GM21786 (cell line): ENCODE measurements at regions not wholly inside any gene's neighbourhood (a gene's known extent, or its start where the extent isn't known, plus 50 kb on each side); places are given as distances from the start of the nearest gene placed in this dataset.

Source experiments
- ATAC-seq: cut with Tn5 transposase; IDR thresholded peaks from one replicate; pipeline ENCODE4 v1.9.1; 2021; ENCODE audit not compliant: unreplicated experiment

DNA sequence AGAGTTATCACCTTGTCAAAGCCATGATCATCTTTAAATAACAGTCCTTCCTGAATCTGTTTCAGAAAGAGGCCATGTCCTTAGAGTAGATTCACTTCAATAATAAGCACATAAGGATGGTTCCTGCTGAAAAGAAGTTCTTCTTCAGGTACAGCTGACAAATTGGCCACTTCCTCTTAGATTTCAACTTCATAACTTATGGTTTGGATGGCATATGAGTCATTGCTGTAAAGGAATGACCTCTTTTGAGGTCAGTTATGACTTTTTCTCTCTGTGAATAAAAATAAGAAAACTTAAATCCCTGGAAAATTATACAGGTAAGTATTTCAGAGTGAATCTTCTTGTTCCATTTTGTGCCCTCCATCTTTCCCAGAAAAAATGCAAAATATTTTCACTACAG lies 555.3 kb upstream of the ZNF462 start:
- ATAC-seq = peak; percentile 44

DNA sequence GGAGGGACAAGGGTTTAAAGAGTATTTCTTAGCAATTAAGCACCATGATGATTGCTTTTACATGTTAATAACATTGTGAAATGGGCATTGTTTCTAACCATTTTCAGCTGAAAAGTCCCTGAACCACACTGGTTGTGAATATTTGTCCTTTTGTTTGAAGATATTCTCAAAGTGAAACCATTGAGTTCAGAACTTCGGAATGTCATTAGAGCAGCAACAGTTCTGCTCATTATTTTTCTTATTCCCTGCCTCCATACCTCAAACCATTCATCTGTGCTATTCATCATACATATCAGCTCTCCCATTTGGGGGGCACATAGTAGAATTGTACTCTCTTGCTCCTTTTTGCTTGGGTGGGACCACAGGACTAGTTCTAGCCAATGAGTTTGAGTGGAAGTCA lies 553.0 kb upstream of the ZNF462 start:
- no peak for ATAC-seq

DNA sequence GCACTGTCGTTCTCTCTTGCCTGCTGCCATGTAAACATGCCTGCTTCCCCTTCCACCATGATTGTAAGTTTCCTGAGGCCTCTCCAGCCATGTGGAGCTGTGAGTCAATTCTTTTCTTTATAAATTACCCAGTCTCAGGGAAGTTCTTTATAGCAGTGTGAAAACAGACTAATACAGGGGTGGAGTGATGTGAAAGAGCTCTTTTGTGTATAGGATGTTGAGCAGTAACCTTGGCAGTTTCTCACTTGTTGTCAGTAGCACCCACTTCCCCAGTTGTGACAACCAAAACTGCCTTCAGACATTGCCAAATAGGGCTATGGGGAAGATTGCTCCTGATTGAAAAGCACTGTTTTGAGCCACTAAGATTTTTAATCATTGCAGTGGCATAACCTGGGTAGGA lies 552.2 kb upstream of the ZNF462 start:
- no peak for ATAC-seq

DNA sequence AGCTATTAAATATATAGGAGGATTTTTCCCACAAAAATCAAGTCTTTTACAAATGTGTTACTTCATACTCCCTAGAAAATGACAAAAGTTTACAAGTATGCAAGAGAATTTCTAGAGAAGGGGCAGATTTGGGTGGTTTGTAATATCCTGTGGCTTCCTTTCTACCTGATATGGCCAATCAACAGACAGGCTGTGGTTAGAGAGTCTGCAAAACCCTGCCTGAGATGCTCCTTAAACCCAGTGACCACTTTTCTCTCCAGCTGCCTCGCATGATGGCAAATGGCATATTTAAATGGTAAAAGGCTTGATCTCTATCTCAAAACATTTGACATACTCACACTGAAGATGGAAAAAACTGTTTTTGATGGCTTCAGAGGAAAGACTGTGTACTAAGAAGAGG lies 550.1 kb upstream of the ZNF462 start:
- ATAC-seq = no peak

DNA sequence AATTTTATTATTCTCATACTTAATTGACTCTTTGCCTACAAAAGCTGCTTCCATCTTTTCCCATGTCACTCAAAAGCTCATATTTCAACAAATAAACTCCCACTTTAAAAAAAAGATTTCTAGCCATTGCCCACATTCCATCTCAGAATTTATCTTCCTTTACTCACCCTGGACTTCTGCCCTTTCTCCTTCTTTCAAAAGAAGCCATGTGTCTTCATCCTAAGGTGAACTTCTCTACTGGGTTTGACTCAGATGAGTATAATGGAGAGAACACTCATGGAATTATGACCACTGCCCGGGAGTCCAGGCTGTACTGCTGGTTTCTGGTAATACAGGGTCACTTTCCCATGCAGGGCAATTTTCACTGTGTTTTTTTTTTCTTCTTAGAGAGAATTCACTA lies 548.5 kb upstream of the ZNF462 start:
- ATAC-seq = no peak

DNA sequence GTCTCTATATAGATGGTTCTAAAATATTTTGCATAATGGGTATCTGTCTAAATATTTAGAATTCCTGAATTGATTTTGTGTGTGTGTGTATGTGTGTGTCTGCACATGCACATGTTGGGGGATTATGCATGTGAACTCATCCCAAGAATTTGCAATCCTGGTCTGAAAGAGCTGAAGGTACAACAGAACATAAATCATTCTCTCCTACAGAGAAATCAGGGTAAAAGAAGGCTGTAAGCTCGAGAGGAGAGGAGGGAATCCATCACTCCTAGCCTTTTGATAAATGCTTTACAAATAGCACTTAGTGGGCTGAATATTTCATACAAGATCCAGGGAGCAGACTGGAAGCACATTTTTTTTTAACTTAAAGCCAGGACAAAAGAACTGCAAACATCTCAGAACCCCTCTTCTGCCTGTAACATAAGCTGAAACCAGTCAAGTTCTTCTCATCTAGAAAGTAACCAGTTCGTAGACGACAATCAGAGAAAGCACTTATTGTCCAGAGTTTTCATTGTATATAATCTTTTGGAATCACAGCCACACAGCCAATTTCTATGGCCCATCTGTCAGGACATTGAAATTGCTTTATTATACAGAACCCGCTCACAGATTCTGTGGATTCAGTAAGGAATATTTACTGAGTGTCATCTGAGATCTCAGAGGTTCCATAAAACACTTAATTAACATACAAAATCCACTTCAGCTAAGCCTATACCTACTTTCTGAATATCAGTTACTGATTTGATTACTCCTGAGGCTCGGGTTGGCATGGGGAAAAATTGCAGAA lies 541.4 kb upstream of the ZNF462 start:
- ATAC-seq = no peak

DNA sequence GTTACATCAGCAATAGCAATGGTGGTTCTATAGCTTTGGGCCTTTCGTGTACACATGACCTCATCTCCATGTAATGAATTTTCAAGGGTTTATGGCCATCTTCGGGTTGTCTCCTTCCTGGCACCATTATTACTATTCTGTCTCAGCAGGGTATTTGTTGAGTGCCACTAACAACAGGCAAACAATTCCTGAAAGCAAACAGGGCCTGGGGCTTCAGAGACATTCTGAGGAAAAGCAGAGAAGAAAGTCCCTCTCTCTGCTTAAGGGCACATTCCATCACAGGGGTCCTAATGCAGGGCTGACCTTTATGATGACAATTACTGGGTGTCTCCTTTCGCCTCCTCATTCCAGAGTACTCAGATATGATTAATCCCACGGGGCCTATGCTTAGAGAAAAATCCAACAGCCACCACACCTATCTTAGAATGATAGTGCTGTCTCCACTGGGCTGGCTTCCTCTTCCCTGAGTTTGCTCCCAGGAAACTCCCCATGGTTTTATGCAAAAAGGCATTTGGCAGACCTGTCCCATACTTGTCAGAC lies 540.2 kb upstream of the ZNF462 start:
- ATAC-seq = no peak

DNA sequence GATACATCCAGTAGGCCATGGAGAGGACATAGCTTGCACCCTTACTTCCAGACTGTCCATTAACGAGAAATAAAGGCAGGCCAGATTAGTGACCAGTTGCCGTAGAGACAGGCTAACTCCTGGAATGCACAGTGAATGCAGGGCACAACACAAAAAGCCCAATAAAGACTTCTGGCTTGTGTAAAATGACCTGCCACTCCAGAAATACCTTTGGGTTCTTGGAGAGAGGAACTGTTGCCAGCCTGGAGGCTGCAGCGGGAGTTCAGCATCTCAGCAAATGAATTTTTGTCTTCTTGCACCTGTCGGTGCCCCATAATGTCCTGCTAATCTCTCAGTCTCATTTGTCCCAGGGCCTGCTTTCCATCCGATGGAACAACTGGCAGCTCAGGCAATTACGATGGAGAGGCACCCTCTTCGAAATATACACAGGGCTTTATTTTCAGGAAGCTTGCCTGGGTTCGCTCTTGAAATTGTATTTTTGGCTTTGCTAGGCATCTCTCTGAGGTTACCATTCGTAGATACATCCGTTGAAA lies 538.8 kb upstream of the ZNF462 start:
- no peak for ATAC-seq

DNA sequence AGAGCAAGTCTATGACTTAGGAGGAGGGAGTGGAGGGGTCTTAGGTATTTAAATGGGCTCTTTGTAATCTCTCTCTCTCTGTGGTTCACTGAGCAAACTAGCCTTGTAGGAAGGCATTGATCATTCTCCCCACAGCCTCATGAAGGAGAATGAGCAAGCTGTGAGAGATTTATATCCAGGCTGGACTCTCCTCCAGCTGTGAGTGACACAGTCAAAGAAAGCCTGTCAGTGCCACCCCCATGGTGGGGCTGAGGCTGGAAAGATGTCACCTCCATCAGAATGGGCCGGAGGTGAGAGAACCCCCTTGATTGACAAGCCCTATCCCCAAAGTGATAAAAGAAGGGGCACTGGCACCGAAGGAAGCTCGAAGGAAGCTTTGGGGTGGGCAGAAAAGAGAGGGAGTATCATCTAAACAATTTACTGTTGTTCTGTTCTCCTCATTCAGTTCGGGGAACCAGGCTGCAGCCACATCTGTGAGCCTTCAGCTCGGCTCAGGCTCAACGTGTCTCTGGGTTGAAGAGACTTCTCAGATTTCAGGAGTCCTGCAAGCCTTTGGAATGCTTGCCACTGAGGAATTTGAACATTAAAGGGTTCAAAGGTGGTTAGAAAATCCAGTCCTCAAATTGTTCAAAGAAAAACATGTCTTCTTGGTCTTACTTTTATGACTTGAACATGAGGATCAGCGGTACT lies 538.2 kb upstream of the ZNF462 start:
- ATAC-seq = no peak

DNA sequence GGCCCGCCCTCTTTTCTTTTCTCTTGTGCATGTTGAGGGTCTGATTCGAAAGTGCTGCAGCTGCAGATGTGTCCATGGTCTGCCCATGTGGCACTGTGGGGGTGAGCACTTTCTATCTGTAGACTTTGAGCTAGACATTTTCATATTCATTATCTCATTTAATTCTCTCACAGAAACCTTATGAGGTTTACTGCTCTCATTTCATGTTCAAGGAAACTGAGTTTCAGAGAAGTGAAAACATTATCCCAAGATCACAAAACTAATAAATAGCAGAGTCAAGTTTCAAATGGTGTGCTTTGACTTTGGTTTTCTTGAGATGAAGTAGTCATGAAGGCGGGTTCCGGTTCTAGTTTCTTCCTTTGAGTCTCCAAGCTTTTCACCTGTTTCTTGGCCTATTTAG lies 536.5 kb upstream of the ZNF462 start:
- no peak for ATAC-seq

DNA sequence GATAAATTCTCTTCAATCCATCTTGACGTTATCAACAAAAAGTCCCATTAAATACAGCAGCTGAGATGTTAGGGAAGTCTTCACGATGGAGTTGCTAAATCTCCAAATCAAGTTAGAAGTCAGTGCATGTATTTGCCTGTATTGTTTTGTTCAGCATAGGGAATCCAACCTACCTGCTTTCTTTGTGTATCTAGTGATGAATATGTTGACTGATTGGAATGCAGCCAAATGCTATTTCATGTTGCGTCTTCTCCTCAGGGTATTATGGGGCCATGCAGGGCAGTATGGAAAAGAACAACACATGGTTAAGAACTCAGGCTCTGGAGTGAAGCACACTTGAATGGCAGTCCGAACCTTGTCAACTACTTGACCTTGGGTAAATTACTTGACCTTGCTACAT lies 529.5 kb upstream of the ZNF462 start:
- no peak for ATAC-seq

DNA sequence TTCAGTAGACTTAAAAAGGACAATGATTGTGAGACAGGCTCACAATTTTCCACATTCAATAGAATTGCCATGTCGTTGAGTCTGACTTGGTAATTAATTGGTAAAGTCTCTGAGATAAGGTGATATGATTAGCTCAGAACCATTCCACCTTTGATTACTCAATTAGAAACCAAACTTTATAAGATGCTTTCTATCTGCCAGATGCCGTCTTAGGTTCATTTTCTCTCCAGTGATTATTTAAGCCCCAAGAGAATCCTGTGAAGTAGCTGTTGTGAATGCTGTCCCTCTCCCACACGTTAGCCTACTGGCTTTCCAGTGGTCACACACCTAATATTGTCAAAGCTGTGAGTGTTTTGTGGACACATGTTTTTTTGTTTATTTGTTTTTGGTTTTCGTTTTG lies 528.9 kb upstream of the ZNF462 start:
- no peak for ATAC-seq

DNA sequence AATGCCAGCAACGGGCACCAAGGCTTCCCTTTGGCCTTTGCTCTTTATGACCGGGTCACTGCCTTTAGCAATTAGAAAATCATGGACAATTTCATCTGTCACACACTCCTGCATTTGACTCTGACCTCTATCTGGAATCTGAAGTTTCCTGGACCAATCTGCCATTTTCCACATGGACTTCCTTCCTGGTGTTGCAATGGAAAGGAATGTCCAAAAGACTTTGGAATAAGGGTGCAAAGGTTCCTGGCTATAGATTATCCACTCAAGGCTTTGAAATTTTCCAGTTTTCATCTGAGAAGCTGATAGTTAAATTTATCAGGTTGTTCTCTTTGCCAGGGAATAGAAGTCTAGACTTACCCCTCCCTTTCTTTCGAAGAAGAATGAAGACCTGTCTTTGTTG lies 523.1 kb upstream of the ZNF462 start:
- ATAC-seq = no peak

DNA sequence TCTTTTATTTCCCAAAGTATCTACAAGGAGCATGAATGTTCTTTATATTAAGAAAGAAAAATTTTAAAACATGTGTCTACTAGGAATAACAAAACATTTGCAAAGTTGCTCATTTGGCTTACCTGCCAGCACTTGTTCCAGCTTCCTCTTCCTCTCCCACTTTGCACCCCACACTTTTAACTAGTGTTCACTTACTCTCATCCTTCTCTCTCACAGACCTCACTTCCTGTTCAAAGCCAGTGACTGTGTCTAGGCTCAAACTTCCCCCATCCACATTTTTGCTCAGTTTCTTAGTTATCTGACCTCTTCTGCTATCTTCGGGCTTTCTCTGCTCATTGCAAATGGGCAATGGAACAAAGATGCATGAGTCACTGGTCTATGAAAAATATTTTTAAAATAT lies 512.2 kb upstream of the ZNF462 start:
- no peak for ATAC-seq

DNA sequence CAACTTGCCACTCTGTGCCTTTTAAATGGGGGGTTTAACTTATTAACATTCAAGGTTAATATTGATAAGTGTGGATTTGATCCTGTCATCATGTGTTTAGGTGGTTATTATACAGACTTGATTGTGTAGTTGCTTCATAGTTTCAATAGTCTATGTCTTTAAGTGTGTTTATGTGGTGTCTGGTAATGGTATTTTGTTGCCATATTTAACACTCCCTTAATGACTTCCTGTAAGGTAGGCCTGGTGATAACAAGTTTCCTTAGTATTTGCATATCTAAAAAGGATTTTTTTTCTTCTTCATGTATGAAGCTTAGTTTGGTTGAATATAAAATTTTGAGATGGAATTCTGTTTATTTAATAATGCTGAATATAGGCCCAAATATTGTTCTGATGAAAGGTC lies 506.0 kb upstream of the ZNF462 start:
- ATAC-seq = no peak

DNA sequence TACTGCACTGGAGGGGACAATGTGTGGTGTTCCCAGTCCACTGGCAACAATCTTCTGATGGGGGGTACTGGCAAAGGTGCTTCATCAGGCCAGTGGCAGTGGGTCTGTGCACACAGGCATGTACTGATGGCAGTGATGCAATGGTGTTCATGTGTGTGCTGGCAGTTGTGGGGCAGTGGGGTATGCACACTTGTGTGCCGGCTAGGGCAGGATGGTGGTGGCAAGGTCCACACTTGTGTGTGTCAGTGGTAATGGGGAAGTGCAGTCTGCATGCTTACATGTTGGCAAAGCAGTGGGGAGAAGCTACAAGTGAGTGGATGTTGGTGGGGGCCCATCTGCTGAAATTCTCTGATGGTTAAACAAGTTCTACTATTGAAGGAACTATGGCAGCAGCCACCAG lies 504.6 kb upstream of the ZNF462 start:
- ATAC-seq = no peak

DNA sequence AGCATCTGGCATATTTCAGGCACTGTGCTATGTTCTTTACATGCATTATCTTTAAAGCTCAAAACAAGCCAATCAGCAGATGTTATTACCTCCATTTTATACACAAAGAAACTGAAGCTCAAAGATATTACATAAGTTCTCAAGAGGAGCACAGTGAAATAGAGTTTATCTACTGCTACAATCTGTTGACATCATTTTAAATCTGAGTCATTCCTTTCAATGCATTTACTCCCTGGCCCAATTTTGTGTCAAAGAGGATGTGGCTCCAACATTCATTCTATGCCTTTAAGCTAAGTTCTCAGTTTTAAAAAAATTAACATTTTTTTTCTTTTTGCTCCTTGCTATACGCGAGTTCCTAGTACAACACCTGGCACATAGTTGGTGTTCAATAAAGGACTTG lies 486.3 kb upstream of the ZNF462 start:
- ATAC-seq = no peak

DNA sequence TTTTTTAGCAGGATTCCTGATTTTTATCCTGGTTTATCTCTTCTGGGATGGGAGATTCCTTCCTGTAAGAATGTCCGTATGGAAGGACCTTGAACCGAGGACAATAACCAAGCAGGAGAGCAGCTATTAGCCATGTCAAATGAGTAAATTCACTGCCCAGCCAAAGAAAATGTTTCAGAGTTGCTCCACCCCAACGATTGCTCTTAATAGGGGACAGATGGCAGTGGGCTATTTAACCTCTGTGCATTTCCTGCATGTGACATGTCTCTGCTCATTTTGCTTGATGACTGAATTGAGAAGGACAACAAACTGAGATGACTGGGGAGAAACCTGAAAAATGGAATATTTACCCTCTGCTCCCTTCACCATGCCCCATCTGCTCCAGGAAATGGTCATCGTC lies 479.9 kb upstream of the ZNF462 start:
- ATAC-seq = no peak

DNA sequence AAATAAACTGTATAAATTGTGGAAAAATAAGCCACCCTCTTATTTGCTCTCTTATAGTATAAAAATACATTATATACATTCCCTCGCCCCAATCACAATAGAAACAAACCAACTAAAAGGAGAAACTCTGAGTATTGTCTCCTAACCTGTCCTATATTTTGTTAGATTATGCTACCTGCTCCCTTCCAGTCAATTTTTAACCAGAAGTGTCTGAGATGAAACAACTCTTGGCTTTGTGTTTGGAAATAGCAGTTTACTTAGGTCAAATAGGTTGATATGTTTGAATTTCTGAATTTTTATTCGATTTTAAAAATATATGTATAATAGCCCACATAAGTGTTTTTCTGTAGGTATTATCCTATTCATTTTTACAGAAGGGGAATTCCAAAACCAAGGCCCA lies 475.0 kb upstream of the ZNF462 start:
- no peak for ATAC-seq

DNA sequence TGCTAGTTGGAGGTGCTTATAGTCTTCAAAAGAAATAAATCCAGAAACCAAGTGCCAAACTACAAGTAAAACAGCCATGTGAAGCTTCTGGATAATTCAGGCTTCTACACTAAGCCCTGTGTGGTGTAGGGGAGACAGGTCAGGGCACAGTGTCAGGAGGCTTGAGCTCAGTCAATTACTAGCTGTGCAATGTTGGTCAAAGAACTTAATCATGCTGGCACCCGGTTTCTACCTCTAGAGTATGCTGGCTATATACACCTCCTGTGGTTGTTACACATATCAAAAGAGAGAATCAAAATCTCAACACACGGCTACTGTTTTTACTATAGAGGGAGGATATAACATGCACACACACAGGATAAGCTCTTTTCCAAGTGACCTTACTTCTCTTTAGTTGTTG lies 469.7 kb upstream of the ZNF462 start:
- no peak for ATAC-seq

DNA sequence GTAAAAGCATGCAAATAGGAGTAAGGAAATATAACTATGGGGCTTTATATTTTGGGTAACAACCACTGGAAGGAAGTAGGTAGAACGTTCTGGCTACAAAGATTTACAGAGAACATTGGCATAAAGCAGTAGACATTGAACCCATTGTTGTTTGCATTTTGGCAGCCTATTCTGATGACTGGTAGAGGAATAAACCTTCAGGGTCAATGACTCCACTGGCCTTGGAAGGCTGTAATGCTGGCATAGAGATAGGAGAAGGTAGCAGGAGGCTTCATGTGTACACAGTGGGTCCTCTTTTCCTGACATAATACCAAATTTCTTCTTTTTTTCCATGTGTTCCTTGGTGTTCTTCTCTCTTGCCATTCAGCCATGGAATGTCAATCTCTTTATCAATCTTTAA lies 462.8 kb upstream of the ZNF462 start:
- no peak for ATAC-seq

DNA sequence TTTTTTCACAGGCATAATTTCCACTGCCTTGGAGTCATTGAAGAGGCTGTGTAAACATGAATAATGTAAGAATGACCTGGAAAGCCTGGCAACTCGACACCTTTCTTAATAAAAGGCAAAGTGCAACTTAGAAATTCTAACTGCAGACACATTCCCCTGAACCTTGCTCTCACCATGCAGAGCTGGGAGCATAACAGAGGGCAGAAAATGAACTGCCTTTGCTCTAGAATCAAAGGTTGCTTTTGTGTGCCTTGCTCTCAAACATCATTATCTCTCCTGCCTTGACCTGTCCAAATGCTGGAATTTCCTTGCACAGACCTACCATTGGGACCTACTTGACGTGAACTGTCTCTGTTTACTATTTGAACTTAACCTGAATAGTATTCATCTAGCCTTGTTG lies 462.0 kb upstream of the ZNF462 start:
- ATAC-seq = no peak
